IMR-90 (cell line): ENCODE measurements at regions not wholly inside any gene's neighbourhood (a gene's known extent, or its start where the extent isn't known, plus 50 kb on each side); places are given as distances from the start of the nearest gene placed in this dataset.

Source experiments
- BHLHE40 ChIP-seq: fragments of 150-350 bp; IDR thresholded peaks from 2 replicates; pipeline ENCODE4 v1.6.1; 2016; ENCODE audit warnings: mild to moderate bottlenecking, low read depth, low read length
- CEBPB ChIP-seq: IDR thresholded peaks from 2 replicates; pipeline ENCODE4 v1.6.1; 2012; ENCODE audit warnings: low read depth, low read length, improper control_type of control experiment
- CHD1 ChIP-seq: IDR thresholded peaks from 2 replicates; pipeline ENCODE4 v1.6.1; 2012; ENCODE audit warnings: low read depth, low read length, improper control_type of control experiment
- FOS ChIP-seq: fragments of 150-350 bp; IDR thresholded peaks from 2 replicates; pipeline ENCODE4 v1.6.1; 2016; ENCODE audit warnings: low read depth, low read length
- MAFK ChIP-seq: IDR thresholded peaks from 2 replicates; pipeline ENCODE4 v1.6.1; 2012; ENCODE audit warnings: low read depth, low read length, improper control_type of control experiment
- MAZ ChIP-seq: IDR thresholded peaks from 2 replicates; pipeline ENCODE4 v1.6.1; 2012; ENCODE audit warnings: low read depth, mild to moderate bottlenecking, low read length, improper control_type of control experiment, moderate library complexity, borderline replicate concordance
- POLR2A ChIP-seq: IDR thresholded peaks from 2 replicates; pipeline ENCODE4 v1.6.1; 2012; ENCODE audit warnings: mild to moderate bottlenecking, low read depth, low read length
- RCOR1 ChIP-seq: IDR thresholded peaks from 2 replicates; pipeline ENCODE4 v1.6.1; 2012; ENCODE audit warnings: mild to moderate bottlenecking, low read length, improper control_type of control experiment; ENCODE audit not compliant: insufficient replicate concordance
- RFX5 ChIP-seq: IDR thresholded peaks from 2 replicates; pipeline ENCODE4 v1.8.0; 2012; ENCODE audit warnings: low read depth, mild to moderate bottlenecking, low read length, moderate library complexity
- SMC3 ChIP-seq: fragments of 150-350 bp; IDR thresholded peaks from 2 replicates; pipeline ENCODE4 v1.6.1; 2016; ENCODE audit warnings: low read depth, mild to moderate bottlenecking, antibody characterized with exemption, low read length, moderate library complexity
- TF ChIP-seq, protein P1 (sequence below): conservative IDR thresholded peaks from 2 replicates; pipeline ENCODE4 v1.5.1; 2012; ENCODE audit warnings: mild to moderate bottlenecking, low read depth, low read length, improper control_type of control experiment

DNA sequence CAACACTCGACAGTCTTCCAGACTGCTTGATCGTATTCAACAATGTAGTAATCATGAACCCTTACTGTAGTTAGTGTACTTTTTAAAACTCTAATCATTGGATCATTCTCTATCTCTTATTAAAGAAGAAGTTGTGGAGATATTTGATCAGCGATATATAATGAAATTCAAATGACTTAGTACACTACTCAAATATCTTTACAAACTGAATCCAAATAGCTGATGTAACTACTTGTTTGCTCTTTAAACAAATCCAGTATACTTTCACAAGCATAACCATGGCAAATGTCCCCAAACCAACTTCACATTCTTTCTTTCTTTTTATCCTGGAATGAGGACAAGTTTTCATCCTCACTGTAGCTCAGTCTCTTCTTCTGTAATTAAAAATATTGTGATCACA is 1569.9 kb upstream of the ADGRL3 start:
- no peak for TF ChIP-seq POLR2A
- TF ChIP-seq, protein P1, sequence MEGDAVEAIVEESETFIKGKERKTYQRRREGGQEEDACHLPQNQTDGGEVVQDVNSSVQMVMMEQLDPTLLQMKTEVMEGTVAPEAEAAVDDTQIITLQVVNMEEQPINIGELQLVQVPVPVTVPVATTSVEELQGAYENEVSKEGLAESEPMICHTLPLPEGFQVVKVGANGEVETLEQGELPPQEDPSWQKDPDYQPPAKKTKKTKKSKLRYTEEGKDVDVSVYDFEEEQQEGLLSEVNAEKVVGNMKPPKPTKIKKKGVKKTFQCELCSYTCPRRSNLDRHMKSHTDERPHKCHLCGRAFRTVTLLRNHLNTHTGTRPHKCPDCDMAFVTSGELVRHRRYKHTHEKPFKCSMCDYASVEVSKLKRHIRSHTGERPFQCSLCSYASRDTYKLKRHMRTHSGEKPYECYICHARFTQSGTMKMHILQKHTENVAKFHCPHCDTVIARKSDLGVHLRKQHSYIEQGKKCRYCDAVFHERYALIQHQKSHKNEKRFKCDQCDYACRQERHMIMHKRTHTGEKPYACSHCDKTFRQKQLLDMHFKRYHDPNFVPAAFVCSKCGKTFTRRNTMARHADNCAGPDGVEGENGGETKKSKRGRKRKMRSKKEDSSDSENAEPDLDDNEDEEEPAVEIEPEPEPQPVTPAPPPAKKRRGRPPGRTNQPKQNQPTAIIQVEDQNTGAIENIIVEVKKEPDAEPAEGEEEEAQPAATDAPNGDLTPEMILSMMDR, result no peak
- TF ChIP-seq RCOR1, result no peak
- TF ChIP-seq RFX5, result no peak
- TF ChIP-seq MAZ, result no peak
- TF ChIP-seq MAFK, result no peak
- TF ChIP-seq FOS, result no peak
- no peak for TF ChIP-seq CEBPB
- TF ChIP-seq SMC3, result no peak
- no peak for TF ChIP-seq BHLHE40
- TF ChIP-seq CHD1, result no peak
